GM18873 (cell line): ENCODE measurements at regions not wholly inside any gene's neighbourhood (a gene's known extent, or its start where the extent isn't known, plus 50 kb on each side); places are given as distances from the start of the nearest gene placed in this dataset.
A peak's percentile ranks its signal among the peaks of the same experiment; 100 is the strongest.
"Not testable (repeated sequence)": the region's sequence is repeated elsewhere in the genome, so short reads cannot be mapped to it uniquely, and the experiment has no call there.

Experiments
- ATAC-seq: cut with Tn5 transposase; IDR thresholded peaks from one replicate; pipeline ENCODE4 v1.9.1; 2021; ENCODE audit warnings: mild to moderate bottlenecking, moderate library complexity, moderate number of reproducible peaks; ENCODE audit not compliant: unreplicated experiment, low FRiP score

- ATAC-seq, result no peak
Observed at GRCh38 chr11:86861810-86862209, 61.5 kb downstream of the PRSS23 start.

DNA sequence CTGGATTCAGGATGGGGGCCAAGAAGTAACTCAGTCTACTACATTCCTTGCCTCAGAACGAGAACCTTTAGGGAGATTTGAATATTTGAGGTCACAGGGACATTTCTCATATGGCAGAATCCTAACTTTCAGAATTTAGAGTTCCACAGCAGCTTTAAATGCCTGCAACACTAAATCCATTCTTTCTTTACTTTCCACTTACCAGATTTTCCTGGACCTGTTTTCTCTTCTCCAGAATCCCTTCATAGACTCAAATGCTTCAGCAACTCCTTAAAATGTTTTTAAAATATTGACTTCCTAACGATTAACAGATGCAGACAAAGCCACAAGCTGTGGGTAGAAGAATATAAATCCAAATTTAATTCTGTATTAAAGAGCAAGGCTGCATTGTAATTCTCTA is 63.1 kb downstream of the PRSS23 start:
- no peak for ATAC-seq

DNA sequence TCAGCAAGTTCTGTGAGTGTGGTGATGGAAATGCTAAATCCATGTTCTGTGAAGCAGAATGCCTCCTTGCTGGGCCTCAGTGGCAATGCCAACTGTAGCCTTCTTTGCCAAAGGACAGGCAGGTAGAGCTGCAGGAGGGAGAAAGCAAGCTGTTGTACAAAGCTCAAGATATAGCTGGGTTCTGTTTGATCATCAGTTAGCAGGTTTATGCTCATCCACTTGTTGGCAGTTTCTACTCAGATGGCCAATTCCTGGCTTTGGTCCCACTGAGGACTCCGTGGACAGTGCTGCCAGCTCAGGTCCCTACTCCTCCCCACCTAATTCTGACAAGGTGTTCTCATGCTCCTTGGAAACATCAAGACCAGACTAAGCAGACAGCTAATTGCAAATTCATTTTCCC is 65.1 kb downstream of the PRSS23 start:
- ATAC-seq, result no peak

- no peak for ATAC-seq
Observed at GRCh38 chr11:86869531-86869930, 69.2 kb downstream of the PRSS23 start.

- ATAC-seq, result peak; percentile 55
Observed at GRCh38 chr11:86869966-86870570, 69.7 kb downstream of the PRSS23 start.

- no peak for ATAC-seq
Observed at GRCh38 chr11:86873573-86874083, 73.3 kb downstream of the PRSS23 start.

DNA sequence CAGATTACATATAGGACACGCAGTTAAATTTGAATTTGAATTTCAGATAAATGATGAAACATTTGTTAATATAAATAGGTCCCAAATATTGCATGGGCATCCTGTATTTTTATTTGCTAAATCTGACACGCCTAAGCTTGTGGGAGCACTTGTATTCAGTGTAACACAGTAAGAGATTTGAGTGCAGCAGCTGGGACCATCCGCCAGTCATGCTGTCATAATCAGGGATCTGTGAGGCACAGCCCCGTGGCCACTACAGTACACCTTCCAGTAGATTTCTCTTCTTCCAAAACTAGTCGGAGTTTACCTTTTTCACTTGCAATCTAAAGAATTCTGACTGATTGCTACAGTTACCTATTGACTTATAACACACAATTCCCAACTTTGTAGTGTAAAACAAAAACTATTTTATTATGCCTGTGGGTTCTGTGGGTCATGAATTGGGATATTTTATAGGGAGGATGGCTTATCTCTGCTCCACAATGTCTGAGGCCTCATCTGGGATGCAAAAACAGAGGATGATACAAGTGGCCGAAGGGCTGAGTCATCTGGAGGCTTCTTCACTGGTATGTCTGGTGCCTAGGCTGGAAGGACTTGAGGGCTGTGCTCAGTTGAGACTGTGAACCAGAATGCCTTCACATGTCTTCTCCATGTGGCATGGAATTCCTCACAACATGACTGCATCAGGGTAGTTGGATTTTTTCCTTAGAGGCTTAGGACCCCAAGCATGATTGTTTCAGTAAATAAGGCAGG is 74.1 kb downstream of the PRSS23 start:
- no peak for ATAC-seq

DNA sequence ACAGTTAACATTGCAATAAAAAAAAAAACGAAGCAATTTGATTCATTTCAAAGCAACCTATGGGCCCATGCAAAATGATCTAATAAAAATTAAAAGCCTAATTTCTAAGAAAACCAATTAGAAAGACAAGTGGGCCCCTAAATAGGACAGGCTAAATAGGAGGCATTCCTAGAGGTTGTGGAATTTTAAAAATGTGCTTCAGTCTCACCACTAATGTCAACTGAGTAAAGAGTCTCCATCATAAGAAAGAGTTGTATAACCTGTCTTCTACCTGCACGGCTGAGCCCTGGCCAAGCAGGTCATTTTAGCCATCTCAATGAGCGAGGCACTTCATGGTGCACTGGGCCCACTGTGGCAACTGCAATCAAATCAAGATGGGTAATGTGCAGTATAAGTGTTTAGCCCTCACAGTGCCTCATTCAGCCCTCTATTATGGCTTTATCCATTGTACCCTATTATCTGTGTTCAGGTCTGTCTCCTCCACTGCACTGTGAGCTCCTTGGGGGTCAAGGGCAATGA is 76.4 kb downstream of the PRSS23 start:
- ATAC-seq, result no peak

DNA sequence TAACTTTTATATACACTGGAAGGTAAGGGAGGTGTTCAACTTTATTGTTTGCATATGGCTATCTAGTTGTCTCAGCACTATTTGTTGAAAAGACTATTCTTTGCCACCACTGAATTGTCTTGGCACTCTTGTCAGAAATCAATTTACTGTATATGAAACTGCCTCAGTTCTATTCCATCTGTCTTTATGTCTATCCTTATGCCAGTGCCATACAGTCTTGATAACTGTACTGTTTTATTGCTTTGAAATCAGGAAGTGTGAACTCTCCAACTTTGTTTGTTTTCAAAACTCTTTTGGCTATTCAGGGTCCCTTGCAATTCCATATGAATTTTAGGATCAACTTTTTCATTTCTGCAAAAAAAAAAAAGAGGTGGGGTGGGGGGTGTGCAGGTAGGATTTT is 77.2 kb downstream of the PRSS23 start:
- ATAC-seq, result no peak

DNA sequence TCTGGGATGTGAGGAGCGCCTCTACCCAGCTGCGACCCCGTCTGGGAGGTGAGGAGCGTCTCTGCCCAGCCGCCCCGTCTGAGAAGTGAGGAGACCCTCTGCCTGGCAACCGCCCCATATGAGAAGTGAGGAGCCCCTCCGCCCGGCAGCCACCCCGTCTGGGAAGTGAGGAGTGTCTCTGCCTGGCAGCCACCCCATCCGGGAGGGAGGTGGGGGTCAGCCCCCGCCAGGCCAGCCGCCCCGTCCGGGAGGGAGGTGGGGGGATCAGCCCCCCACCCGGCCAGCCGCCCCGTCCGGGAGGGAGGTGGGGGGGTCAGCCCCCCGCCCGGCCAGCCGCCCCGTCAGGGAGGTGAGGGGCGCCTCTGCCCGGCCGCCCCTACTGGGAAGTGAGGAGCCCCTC is 76.0 kb downstream of the FZD4 start:
- not testable (repeated sequence) for ATAC-seq

DNA sequence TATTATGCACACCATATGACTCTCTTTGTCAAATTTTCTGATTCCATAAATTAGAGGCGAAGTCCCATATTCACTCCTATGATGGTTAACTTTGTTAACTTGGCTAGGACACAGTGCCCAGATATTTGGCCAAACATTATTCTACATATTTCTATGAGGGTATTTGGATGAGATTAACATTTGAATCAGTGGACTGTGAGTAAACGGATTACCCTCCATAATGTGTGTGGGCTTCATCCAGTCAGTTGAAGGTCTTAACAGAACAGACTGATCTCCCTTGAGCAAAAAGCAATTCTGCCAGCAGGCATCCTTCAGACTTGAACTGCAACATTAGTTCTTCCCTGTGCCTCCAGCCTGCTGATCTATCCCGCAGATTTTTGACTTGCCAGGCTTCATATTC is 69.9 kb downstream of the FZD4 start:
- no peak for ATAC-seq

- no peak for ATAC-seq
Observed at GRCh38 chr11:86888164-86889000, 66.8 kb downstream of the FZD4 start.

DNA sequence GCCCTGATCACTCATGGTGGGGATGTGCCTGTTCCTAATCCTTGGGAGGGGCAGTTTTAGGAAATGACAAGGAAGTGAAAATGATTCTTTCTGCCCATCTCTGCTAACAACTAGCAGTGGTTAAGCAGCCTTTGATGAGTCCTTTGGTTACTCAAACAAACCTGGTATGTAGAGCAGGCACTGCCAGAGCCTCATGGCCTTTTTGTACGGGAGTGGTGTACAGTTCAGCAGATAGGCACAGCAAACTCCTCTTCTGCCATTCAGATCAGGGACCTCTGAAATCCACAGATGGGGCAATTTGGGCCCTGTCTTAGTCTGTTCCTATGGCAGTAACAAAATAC is 66.2 kb downstream of the FZD4 start:
- ATAC-seq, result no peak

- no peak for ATAC-seq
Observed at GRCh38 chr11:86891036-86891435, 64.2 kb downstream of the FZD4 start.

GRCh38 chr11:86893235-86893634 is 62.0 kb downstream of the FZD4 start:
- ATAC-seq, result no peak
